ENCODE measurements at regions not wholly inside any gene's neighbourhood (a gene's known extent, or its start where the extent isn't known, plus 50 kb on each side); places are given as distances from the start of the nearest gene placed in this dataset.

DNA sequence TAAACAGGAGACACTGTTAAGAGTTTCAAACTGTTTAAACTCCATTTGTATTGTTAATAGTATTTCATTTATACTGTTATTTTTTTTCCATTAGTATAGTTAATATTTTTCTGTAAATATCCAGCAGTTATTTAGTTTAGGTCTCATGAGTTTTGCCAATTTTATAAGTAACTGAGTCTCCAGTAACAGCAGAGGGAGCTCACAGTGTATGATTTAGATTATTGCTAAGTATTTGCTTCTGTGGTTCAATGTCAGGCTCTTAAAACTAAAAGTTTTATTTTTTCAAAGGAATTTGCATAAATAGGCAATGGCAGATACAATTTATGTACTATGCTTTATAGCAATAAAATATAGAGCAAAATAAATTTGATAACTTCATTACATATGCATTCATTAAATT is 209.7 kb downstream of the ATXN7L3B start:
- TF ChIP-seq, protein P1, sequence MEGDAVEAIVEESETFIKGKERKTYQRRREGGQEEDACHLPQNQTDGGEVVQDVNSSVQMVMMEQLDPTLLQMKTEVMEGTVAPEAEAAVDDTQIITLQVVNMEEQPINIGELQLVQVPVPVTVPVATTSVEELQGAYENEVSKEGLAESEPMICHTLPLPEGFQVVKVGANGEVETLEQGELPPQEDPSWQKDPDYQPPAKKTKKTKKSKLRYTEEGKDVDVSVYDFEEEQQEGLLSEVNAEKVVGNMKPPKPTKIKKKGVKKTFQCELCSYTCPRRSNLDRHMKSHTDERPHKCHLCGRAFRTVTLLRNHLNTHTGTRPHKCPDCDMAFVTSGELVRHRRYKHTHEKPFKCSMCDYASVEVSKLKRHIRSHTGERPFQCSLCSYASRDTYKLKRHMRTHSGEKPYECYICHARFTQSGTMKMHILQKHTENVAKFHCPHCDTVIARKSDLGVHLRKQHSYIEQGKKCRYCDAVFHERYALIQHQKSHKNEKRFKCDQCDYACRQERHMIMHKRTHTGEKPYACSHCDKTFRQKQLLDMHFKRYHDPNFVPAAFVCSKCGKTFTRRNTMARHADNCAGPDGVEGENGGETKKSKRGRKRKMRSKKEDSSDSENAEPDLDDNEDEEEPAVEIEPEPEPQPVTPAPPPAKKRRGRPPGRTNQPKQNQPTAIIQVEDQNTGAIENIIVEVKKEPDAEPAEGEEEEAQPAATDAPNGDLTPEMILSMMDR (conservative IDR thresholded peaks at IDR 0.05; ENCODE audit: low read depth, low read length) = peak; percentile 57
- no peak for TF ChIP-seq EZH2phosphoT487 (IDR thresholded peaks at IDR 0.05; ENCODE audit: borderline replicate concordance, low read length)
- no peaks in the 10 kb centered on the region for H4K20me1 ChIP-seq (ENCODE audit: low read length)
- H3K9ac ChIP-seq (ENCODE audit: low read length) = no peak overlapping the region
- H3K4me2 ChIP-seq (ENCODE audit: low read length) = no peak overlapping the region
- no peaks in the 10 kb centered on the region for H3K36me3 ChIP-seq (ENCODE audit: low read depth, low read length)
- H2AFZ ChIP-seq (ENCODE audit: low read length) = no peak overlapping the region
- H3K4me3 ChIP-seq (ENCODE audit: low read length) = no peak overlapping the region
- H3K27ac ChIP-seq (ENCODE audit: low read length) = no peak overlapping the region
- peak; percentile 44 for DNase-seq
- no peaks in the 10 kb centered on the region for H3K79me2 ChIP-seq (ENCODE audit: low read length)
- H3K4me1 ChIP-seq (ENCODE audit: insufficient read depth, low read length) = no peaks in the 10 kb centered on the region
- H3K9me3 ChIP-seq (ENCODE audit: low read length) = no peaks in the 10 kb centered on the region
- no peaks in the 10 kb centered on the region for H3F3A ChIP-seq (ENCODE audit: low read length, unreplicated experiment)
- H3K9me2 ChIP-seq (replicated peaks; ENCODE audit: low read length) = no peaks in the 10 kb centered on the region
- ATAC-seq = peak; percentile 33; the same call in 1 of the 2 replicates
- POLR2A ChIA-PET (ENCODE audit: unreplicated experiment) = no interaction called here
- intact Hi-C loops (cut with micrococcal nuclease) = loop anchor here (1.0 to 5.0 kb wide), 3 partner anchors 55 to 543 kb away; no protein-coding TSS in a partner anchor
- CTCF ChIA-PET = no interaction called here
- H3K27me3 ChIP-seq (ENCODE audit: low read length) = no peaks in the 10 kb centered on the region
- BruUV-seq (replicated peaks) = no TSS peak

DNA sequence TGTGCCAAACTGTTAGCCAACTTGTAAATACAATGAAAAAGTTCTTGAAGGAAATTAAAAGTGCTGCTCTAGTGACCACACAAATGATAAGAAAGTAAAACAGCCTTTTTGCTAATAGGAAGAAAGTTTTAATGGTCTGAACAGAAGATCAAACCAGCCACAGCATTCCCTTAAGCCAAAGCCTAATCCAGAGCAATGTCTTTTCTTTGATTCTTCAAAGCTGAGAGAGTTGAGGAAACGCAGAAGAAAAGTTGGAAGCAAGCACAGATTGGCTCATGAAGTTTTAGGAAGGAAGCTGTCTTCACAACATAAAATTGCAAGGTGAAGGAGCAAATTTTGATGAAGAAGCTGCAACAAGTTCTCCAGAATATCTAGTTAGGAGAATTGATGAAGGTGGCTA is 213.8 kb downstream of the ATXN7L3B start:
- Histone ChIP-seq H3K79me2 (ENCODE audit: low read length) (no peaks in the 10 kb centered on the region), H3K27ac (ENCODE audit: low read length) (no peak overlapping the region), H3K4me2 (ENCODE audit: low read length) (no peak overlapping the region), H3K9me3 (ENCODE audit: low read length) (no peaks in the 10 kb centered on the region), H3K9ac (ENCODE audit: low read length) (no peak overlapping the region), H3K4me1 (ENCODE audit: insufficient read depth, low read length) (no peaks in the 10 kb centered on the region), H3K4me3 (ENCODE audit: low read length) (no peak overlapping the region), H3K27me3 (ENCODE audit: low read length) (no peaks in the 10 kb centered on the region), H3F3A (ENCODE audit: low read length, unreplicated experiment) (no peaks in the 10 kb centered on the region), H2AFZ (ENCODE audit: low read length) (no peak overlapping the region), H4K20me1 (ENCODE audit: low read length) (no peaks in the 10 kb centered on the region), H3K9me2 (replicated peaks; ENCODE audit: low read length) (no peaks in the 10 kb centered on the region), H3K36me3 (ENCODE audit: low read depth, low read length) (no peaks in the 10 kb centered on the region)
- ChIA-PET CTCF (no interaction called here), POLR2A (ENCODE audit: unreplicated experiment) (interaction anchor here (0.6 kb wide), 1 partner anchor 343 kb away, joined by 5 read pairs; no protein-coding TSS in a partner anchor)
- no TSS peak for BruUV-seq (replicated peaks)
- TF ChIP-seq EZH2phosphoT487 (IDR thresholded peaks at IDR 0.05; ENCODE audit: borderline replicate concordance, low read length) (no peak), EZH2 (IDR thresholded peaks at IDR 0.05; ENCODE audit: low read length, unreplicated experiment) (no peak)
- TF ChIP-seq, protein P1 (conservative IDR thresholded peaks at IDR 0.05; ENCODE audit: low read depth, low read length) = no peak
- DNase-seq (no peak), ATAC-seq (no peak)
- intact Hi-C loops (cut with micrococcal nuclease) = no loop called here

DNA sequence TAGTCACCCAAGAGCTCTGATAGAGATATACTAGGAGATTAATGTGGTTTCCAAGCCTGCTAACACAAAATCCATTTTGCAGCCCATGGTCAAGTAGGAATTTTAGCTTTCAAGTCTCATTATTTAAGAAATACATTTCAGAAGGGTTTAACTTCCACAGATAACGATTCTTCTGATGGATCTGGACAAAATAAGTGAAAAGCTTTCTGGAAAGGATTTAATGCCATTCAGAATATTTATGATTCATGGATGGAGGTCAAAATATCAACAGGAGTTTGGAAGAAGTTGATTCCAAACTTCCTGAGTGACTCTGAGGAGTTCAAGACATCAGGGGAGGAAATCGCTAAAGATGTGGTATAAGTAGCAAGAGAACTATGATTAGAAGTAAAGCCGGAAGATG is 214.6 kb downstream of the ATXN7L3B start:
- no peaks in the 10 kb centered on the region for H3F3A ChIP-seq (ENCODE audit: low read length, unreplicated experiment)
- no peak overlapping the region for H3K4me2 ChIP-seq (ENCODE audit: low read length)
- no peaks in the 10 kb centered on the region for H3K9me2 ChIP-seq (replicated peaks; ENCODE audit: low read length)
- no peak for TF ChIP-seq EZH2phosphoT487 (IDR thresholded peaks at IDR 0.05; ENCODE audit: borderline replicate concordance, low read length)
- H3K9ac ChIP-seq (ENCODE audit: low read length) = no peak overlapping the region
- H3K27ac ChIP-seq (ENCODE audit: low read length) = no peak overlapping the region
- no peak overlapping the region for H2AFZ ChIP-seq (ENCODE audit: low read length)
- BruUV-seq (replicated peaks) = no TSS peak
- ChIA-PET POLR2A (ENCODE audit: unreplicated experiment) (interaction anchor here (0.6 kb wide), 1 partner anchor 342 kb away, joined by 5 read pairs; no protein-coding TSS in a partner anchor), CTCF (no interaction called here)
- no peak for ATAC-seq
- no peak overlapping the region for H3K4me3 ChIP-seq (ENCODE audit: low read length)
- no peaks in the 10 kb centered on the region for H3K9me3 ChIP-seq (ENCODE audit: low read length)
- no peaks in the 10 kb centered on the region for H3K27me3 ChIP-seq (ENCODE audit: low read length)
- no peak for DNase-seq
- H3K79me2 ChIP-seq (ENCODE audit: low read length) = no peaks in the 10 kb centered on the region
- intact Hi-C loops (cut with micrococcal nuclease) = no loop called here
- no peaks in the 10 kb centered on the region for H4K20me1 ChIP-seq (ENCODE audit: low read length)
- no peaks in the 10 kb centered on the region for H3K36me3 ChIP-seq (ENCODE audit: low read depth, low read length)
- H3K4me1 ChIP-seq (ENCODE audit: insufficient read depth, low read length) = no peaks in the 10 kb centered on the region

All from PC-3 (cell line).